PC-9 (cell line): ENCODE measurements at regions not wholly inside any gene's neighbourhood (a gene's known extent, or its start where the extent isn't known, plus 50 kb on each side); places are given as distances from the start of the nearest gene placed in this dataset.

Experiments used
- BruUV-seq: library from RNA; stranded (reverse); fragments of 400-500 nt; replicated peaks from 2 replicates; lab custom pipeline; 2021; lab: Mats Ljungman, UMichigan
- CTCF ChIA-PET: fragments of 300-600 bp; sonication (Branson Sonifier 250); formaldehyde crosslinking; loops from one replicate; lab custom pipeline; 2022; ENCODE audit warnings: antibody characterized with exemption; lab: Charles Lee
- POLR2A ChIA-PET: fragments of 300-600 bp; sonication (Branson Sonifier 250); formaldehyde crosslinking; loops from one replicate; lab custom pipeline; 2022; ENCODE audit warnings: antibody characterized with exemption; ENCODE audit not compliant: unreplicated experiment; lab: Charles Lee
- DNase-seq, 2 experiments: peaks; one replicate each; pipeline versions ENCODE4 v3.0.0 to v3.0.0-alpha.2; 2015 to 2022; ENCODE audit warnings: mixed read lengths in 1 of 2
- H2AFZ ChIP-seq: fragments of 200-600 bp; sonication (generic); 2 replicates; pipeline ENCODE4 v1.8.1; 2017; ENCODE audit warnings: antibody characterized with exemption
- H3F3A ChIP-seq: fragments of 200-600 bp; sonication (generic); 2 replicates; pipeline ENCODE4 v1.8.1; 2017; ENCODE audit warnings: antibody characterized with exemption, mild to moderate bottlenecking, low read depth; ENCODE audit not compliant: insufficient read depth
- H3K27ac ChIP-seq: fragments of 200-600 bp; sonication (generic); 2 replicates; pipeline ENCODE4 v1.6.1; 2016; ENCODE audit warnings: mixed run types
- H3K27me3 ChIP-seq: fragments of 200-600 bp; sonication (generic); 2 replicates; pipeline ENCODE4 v1.6.1; 2016; ENCODE audit warnings: low read depth, mixed run types; ENCODE audit not compliant: insufficient read depth
- H3K36me3 ChIP-seq: fragments of 200-600 bp; sonication (generic); 2 replicates; pipeline ENCODE4 v1.6.1; 2016; ENCODE audit warnings: low read depth, mixed run types
- H3K4me1 ChIP-seq: fragments of 200-600 bp; sonication (generic); replicated peaks from 2 replicates; pipeline ENCODE4 v1.6.1; 2016; ENCODE audit warnings: mixed run types; ENCODE audit not compliant: insufficient read depth
- H3K4me2 ChIP-seq: fragments of 200-600 bp; sonication (generic); 2 replicates; pipeline ENCODE4 v1.6.1; 2017; ENCODE audit warnings: mixed run types
- H3K4me3 ChIP-seq: fragments of 200-600 bp; sonication (generic); 2 replicates; pipeline ENCODE4 v1.6.1; 2016; ENCODE audit warnings: mixed run types
- H3K79me2 ChIP-seq: fragments of 200-600 bp; sonication (generic); 2 replicates; pipeline ENCODE4 v1.6.1; 2017; ENCODE audit warnings: low read depth, mixed run types
- H3K9me2 ChIP-seq: fragments of 200-600 bp; sonication (generic); 2 replicates; pipeline ENCODE4 v1.8.1; 2017; ENCODE audit warnings: mild to moderate bottlenecking; ENCODE audit not compliant: insufficient read depth
- H3K9me3 ChIP-seq: fragments of 200-600 bp; sonication (generic); 2 replicates; pipeline ENCODE4 v1.8.1; 2016; ENCODE audit warnings: low read depth; ENCODE audit not compliant: insufficient read depth
- H4K20me1 ChIP-seq: fragments of 200-600 bp; sonication (generic); 2 replicates; pipeline ENCODE4 v1.8.1; 2017; ENCODE audit not compliant: insufficient read depth
- EZH2 ChIP-seq: fragments of 200-600 bp; sonication (generic); IDR thresholded peaks from 2 replicates; pipeline ENCODE4 v1.8.0; 2017; ENCODE audit warnings: antibody characterized with exemption, low read depth
- intact Hi-C: fragments of 100-400 bp; cut with micrococcal nuclease; formaldehyde crosslinking; loops from one replicate; pipeline ENCODE4 v1.10.0; 2022; ENCODE audit not compliant: unreplicated experiment
- TF ChIP-seq, protein P1 (sequence below): fragments of 200-600 bp; sonication (generic); conservative IDR thresholded peaks from 2 replicates; pipeline ENCODE4 v1.6.1; 2017; ENCODE audit warnings: mixed run types, antibody characterized with exemption, mild to moderate bottlenecking, moderate library complexity

DNA sequence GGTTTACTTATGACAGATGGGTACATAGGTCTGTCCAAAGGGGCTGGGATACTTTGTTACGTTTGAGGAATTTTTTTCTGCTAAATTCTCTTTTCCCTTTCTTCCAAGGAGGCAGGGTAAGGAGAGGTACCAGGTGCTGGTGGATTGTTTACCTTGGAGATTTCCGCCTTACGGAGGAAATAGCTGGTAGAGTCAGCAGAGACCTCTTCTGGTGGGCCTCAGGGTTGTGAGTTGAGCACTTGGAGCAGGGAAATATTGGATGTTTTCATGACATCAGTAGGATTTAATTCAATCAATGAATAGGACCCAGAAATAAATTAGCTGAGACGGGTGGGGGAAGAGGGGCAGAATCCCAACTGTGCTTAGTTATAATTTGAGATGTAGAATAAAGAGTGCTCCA lies 60.0 kb upstream of the TAF11L2 start:
- Histone ChIP-seq H2AFZ (no peak overlapping the region), H3K27ac (no peak overlapping the region), H3K79me2 (no peaks in the 10 kb centered on the region), H4K20me1 (no peaks in the 10 kb centered on the region), H3K4me2 (no peak overlapping the region), H3K9me3 (no peaks in the 10 kb centered on the region), H3K4me1 (no peaks in the 10 kb centered on the region), H3F3A (no peaks in the 10 kb centered on the region), H3K4me3 (no peak overlapping the region), H3K27me3 (peaks cover 22% of the 10 kb centered on the region), H3K36me3 (no peaks in the 10 kb centered on the region), H3K9me2 (no peaks in the 10 kb centered on the region; the same call in 1 of the 2 replicates)
- no peak for TF ChIP-seq EZH2
- TF ChIP-seq, protein P1, sequence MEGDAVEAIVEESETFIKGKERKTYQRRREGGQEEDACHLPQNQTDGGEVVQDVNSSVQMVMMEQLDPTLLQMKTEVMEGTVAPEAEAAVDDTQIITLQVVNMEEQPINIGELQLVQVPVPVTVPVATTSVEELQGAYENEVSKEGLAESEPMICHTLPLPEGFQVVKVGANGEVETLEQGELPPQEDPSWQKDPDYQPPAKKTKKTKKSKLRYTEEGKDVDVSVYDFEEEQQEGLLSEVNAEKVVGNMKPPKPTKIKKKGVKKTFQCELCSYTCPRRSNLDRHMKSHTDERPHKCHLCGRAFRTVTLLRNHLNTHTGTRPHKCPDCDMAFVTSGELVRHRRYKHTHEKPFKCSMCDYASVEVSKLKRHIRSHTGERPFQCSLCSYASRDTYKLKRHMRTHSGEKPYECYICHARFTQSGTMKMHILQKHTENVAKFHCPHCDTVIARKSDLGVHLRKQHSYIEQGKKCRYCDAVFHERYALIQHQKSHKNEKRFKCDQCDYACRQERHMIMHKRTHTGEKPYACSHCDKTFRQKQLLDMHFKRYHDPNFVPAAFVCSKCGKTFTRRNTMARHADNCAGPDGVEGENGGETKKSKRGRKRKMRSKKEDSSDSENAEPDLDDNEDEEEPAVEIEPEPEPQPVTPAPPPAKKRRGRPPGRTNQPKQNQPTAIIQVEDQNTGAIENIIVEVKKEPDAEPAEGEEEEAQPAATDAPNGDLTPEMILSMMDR = no peak
- BruUV-seq = no TSS peak
- ChIA-PET CTCF (no interaction called here), POLR2A (no interaction called here)
- intact Hi-C loops = no loop called here
- DNase-seq = no peak

DNA sequence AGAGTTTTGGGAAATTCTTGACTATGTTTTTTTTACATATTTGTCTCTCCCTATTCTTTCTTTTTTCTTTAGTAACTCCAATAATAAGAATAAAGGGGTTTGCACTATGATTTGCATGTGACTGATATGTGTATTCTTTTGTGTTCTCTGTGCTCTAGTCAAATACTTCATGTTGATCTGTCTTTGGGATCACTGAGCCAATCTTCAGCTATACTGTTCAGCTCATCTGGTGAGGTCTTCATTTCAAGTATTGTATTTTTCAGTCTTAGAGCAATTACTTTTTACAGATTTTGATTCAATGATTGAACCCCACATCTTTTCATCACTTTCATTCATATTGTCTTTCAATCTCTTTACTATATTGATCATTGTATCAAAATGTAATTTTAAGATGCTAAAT lies 58.1 kb upstream of the TAF11L2 start:
- TF ChIP-seq, protein P1 = no peak
- TF ChIP-seq EZH2 = no peak
- H3K27me3 ChIP-seq = peaks cover 22% of the 10 kb centered on the region
- H3K79me2 ChIP-seq = no peaks in the 10 kb centered on the region
- no TSS peak for BruUV-seq
- H3K9me3 ChIP-seq = no peaks in the 10 kb centered on the region
- peaks cover 12% of the 10 kb centered on the region for H3K4me1 ChIP-seq
- H3K27ac ChIP-seq = no peak overlapping the region
- ChIA-PET POLR2A (no interaction called here), CTCF (no interaction called here)
- no peaks in the 10 kb centered on the region for H3F3A ChIP-seq
- H3K4me2 ChIP-seq = no peak overlapping the region
- no peak overlapping the region for H3K4me3 ChIP-seq
- no peaks in the 10 kb centered on the region for H4K20me1 ChIP-seq
- DNase-seq = no peak
- no peak overlapping the region for H2AFZ ChIP-seq
- H3K36me3 ChIP-seq = no peaks in the 10 kb centered on the region
- H3K9me2 ChIP-seq = no peaks in the 10 kb centered on the region; the same call in 1 of the 2 replicates
- intact Hi-C loops = no loop called here

DNA sequence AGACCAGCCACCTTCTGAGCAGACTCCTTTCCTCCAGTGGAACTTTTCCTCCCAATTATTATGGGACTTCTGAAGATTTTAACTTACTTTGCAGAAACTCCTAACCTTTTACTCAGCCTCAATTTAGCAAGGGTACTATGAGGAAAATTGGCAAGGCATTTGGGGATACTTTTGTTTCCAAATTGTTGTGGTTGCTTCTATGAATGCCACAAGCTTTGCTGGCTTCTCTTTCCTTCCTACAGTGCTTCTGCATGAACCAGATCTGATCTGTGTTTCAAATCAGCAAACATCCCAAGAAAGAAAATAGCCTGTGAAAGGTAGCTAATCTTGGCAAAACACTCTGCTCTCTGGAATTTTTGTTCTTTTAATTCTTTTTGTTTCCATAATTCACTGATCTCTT lies 57.3 kb upstream of the TAF11L2 start:
- no peak overlapping the region for H2AFZ ChIP-seq
- no TSS peak for BruUV-seq
- intact Hi-C loops = no loop called here

More for the DNA sequence above, 57.3 kb upstream of the TAF11L2 start:
- Histone ChIP-seq H3K4me1 (peaks cover 12% of the 10 kb centered on the region), H3K9me2 (no peaks in the 10 kb centered on the region; the same call in 1 of the 2 replicates), H3K27me3 (peaks cover 22% of the 10 kb centered on the region), H3K36me3 (no peaks in the 10 kb centered on the region), H3K4me2 (no peak overlapping the region), H3K4me3 (no peak overlapping the region), H3K79me2 (no peaks in the 10 kb centered on the region), H3K9me3 (no peaks in the 10 kb centered on the region), H3K27ac (no peak overlapping the region), H4K20me1 (no peaks in the 10 kb centered on the region), H3F3A (no peaks in the 10 kb centered on the region)
- CTCF ChIA-PET = no interaction called here
- no peak for DNase-seq
- TF ChIP-seq, protein P1 = no peak
- no peak for TF ChIP-seq EZH2
- POLR2A ChIA-PET = no interaction called here
